ENCODE measurements at regions not wholly inside any gene's neighbourhood (a gene's known extent, or its start where the extent isn't known, plus 50 kb on each side); places are given as distances from the start of the nearest gene placed in this dataset.

GRCh38 chr10:8543361-8544056, 489.0 kb downstream of the GATA3 start:
- no peak overlapping the region for H3K27ac ChIP-seq (ENCODE audit: low read depth in 1 of 3, low read length in 2 of 3)
- FAIRE-seq (no peak), DNase-seq (no peak)
- H3K36me3 ChIP-seq (ENCODE audit: control insufficient read depth in 3 of 3, insufficient read depth in 2 of 3, low read depth in 1 of 3, low read length in 3 of 3), result no peaks in the 10 kb centered on the region
- no peaks in the 10 kb centered on the region for H3K4me1 ChIP-seq (ENCODE audit: control insufficient read depth in 3 of 3, insufficient read depth in 2 of 3, low read depth in 1 of 3, low read length in 2 of 3)
- H3K27me3 ChIP-seq (ENCODE audit: control insufficient read depth in 3 of 3, insufficient read depth in 3 of 3, low read length in 3 of 3), result peaks cover 0 to 2% (median 0%) of the 10 kb centered on the region in 3 donors
- H3K9me3 ChIP-seq (ENCODE audit: control insufficient read depth in 2 of 2, insufficient read depth in 1 of 2, low read depth in 1 of 2, low read length in 1 of 2), result no peaks in the 10 kb centered on the region
- 42 to 54% (median 46%) methylated on average over 3 of the region's 3 CpGs for WGBS, 3 donors
- no peak overlapping the region for H3K4me3 ChIP-seq (ENCODE audit: low read depth in 1 of 3, low read length in 3 of 3)

GRCh38 chr10:8544057-8544380, 489.5 kb downstream of the GATA3 start:
- no peak overlapping the region for H3K4me3 ChIP-seq (ENCODE audit: low read depth in 1 of 3, low read length in 3 of 3)
- H3K4me1 ChIP-seq (ENCODE audit: control insufficient read depth in 3 of 3, insufficient read depth in 2 of 3, low read depth in 1 of 3, low read length in 2 of 3), result no peaks in the 10 kb centered on the region
- no peaks in the 10 kb centered on the region for H3K36me3 ChIP-seq (ENCODE audit: control insufficient read depth in 3 of 3, insufficient read depth in 2 of 3, low read depth in 1 of 3, low read length in 3 of 3)
- DNase-seq (no peak), FAIRE-seq (no peak)
- WGBS, 3 donors, result 77 to 90% (median 84%) methylated on average over 2 of the region's 2 CpGs
- H3K27me3 ChIP-seq (ENCODE audit: control insufficient read depth in 3 of 3, insufficient read depth in 3 of 3, low read length in 3 of 3), result peaks cover 0 to 2% (median 0%) of the 10 kb centered on the region in 3 donors
- no peak overlapping the region for H3K27ac ChIP-seq (ENCODE audit: low read depth in 1 of 3, low read length in 2 of 3)
- H3K9me3 ChIP-seq (ENCODE audit: control insufficient read depth in 2 of 2, insufficient read depth in 1 of 2, low read depth in 1 of 2, low read length in 1 of 2), result no peaks in the 10 kb centered on the region

- H3K27ac ChIP-seq (ENCODE audit: low read depth in 1 of 3, low read length in 2 of 3), result no peak overlapping the region
- peaks cover 0 to 2% (median 0%) of the 10 kb centered on the region in 3 donors for H3K27me3 ChIP-seq (ENCODE audit: control insufficient read depth in 3 of 3, insufficient read depth in 3 of 3, low read length in 3 of 3)
- H3K4me3 ChIP-seq (ENCODE audit: low read depth in 1 of 3, low read length in 3 of 3), result no peak overlapping the region
- FAIRE-seq, result no peak
- no peaks in the 10 kb centered on the region for H3K9me3 ChIP-seq (ENCODE audit: control insufficient read depth in 2 of 2, insufficient read depth in 1 of 2, low read depth in 1 of 2, low read length in 1 of 2)
- no peak for DNase-seq
- no peaks in the 10 kb centered on the region for H3K36me3 ChIP-seq (ENCODE audit: control insufficient read depth in 3 of 3, insufficient read depth in 2 of 3, low read depth in 1 of 3, low read length in 3 of 3)
- 79 to 84% (median 82%) methylated on average over 6 of the region's 6 CpGs for WGBS, 3 donors
- H3K4me1 ChIP-seq (ENCODE audit: control insufficient read depth in 3 of 3, insufficient read depth in 2 of 3, low read depth in 1 of 3, low read length in 2 of 3), result no peaks in the 10 kb centered on the region
Measured at GRCh38 chr10:8544500-8544899, 490.0 kb downstream of the GATA3 start.

GRCh38 chr10:8554574-8554973, 500.1 kb downstream of the GATA3 start:
- no peaks in the 10 kb centered on the region for H3K4me1 ChIP-seq (ENCODE audit: control insufficient read depth in 3 of 3, insufficient read depth in 2 of 3, low read depth in 1 of 3, low read length in 2 of 3)
- DNase-seq, result no peak
- no peak overlapping the region for H3K4me3 ChIP-seq (ENCODE audit: low read depth in 1 of 3, low read length in 3 of 3)
- no peaks in the 10 kb centered on the region for H3K9me3 ChIP-seq (ENCODE audit: control insufficient read depth in 2 of 2, insufficient read depth in 1 of 2, low read depth in 1 of 2, low read length in 1 of 2)
- WGBS, 3 donors, result 50 to 72% (median 65%) methylated on average over 4 of the region's 4 CpGs
- H3K27me3 ChIP-seq (ENCODE audit: control insufficient read depth in 3 of 3, insufficient read depth in 3 of 3, low read length in 3 of 3), result no peaks in the 10 kb centered on the region
- no peak for FAIRE-seq
- H3K27ac ChIP-seq (ENCODE audit: low read depth in 1 of 3, low read length in 2 of 3), result no peak overlapping the region
- no peaks in the 10 kb centered on the region for H3K36me3 ChIP-seq (ENCODE audit: control insufficient read depth in 3 of 3, insufficient read depth in 2 of 3, low read depth in 1 of 3, low read length in 3 of 3)

- Histone ChIP-seq H3K4me1 (ENCODE audit: control insufficient read depth in 3 of 3, insufficient read depth in 2 of 3, low read depth in 1 of 3, low read length in 2 of 3) (no peaks in the 10 kb centered on the region), H3K36me3 (ENCODE audit: control insufficient read depth in 3 of 3, insufficient read depth in 2 of 3, low read depth in 1 of 3, low read length in 3 of 3) (no peaks in the 10 kb centered on the region), H3K4me3 (ENCODE audit: low read depth in 1 of 3, low read length in 3 of 3) (no peak overlapping the region), H3K27me3 (ENCODE audit: control insufficient read depth in 3 of 3, insufficient read depth in 3 of 3, low read length in 3 of 3) (no peaks in the 10 kb centered on the region), H3K9me3 (ENCODE audit: control insufficient read depth in 2 of 2, insufficient read depth in 1 of 2, low read depth in 1 of 2, low read length in 1 of 2) (no peaks in the 10 kb centered on the region), H3K27ac (ENCODE audit: low read depth in 1 of 3, low read length in 2 of 3) (no peak overlapping the region)
- no peak for FAIRE-seq
- no peak for DNase-seq
Measured at GRCh38 chr10:8556321-8556720, 501.8 kb downstream of the GATA3 start.

- no peak overlapping the region for H3K4me3 ChIP-seq (ENCODE audit: low read depth in 1 of 3, low read length in 3 of 3)
- no peak for FAIRE-seq
- H3K9me3 ChIP-seq (ENCODE audit: control insufficient read depth in 2 of 2, insufficient read depth in 1 of 2, low read depth in 1 of 2, low read length in 1 of 2), result no peaks in the 10 kb centered on the region
- H3K36me3 ChIP-seq (ENCODE audit: control insufficient read depth in 3 of 3, insufficient read depth in 2 of 3, low read depth in 1 of 3, low read length in 3 of 3), result no peaks in the 10 kb centered on the region
- WGBS, 3 donors, result 82 to 90% (median 90%) methylated on average over 7 of the region's 7 CpGs
- DNase-seq, result no peak
- no peaks in the 10 kb centered on the region for H3K27me3 ChIP-seq (ENCODE audit: control insufficient read depth in 3 of 3, insufficient read depth in 3 of 3, low read length in 3 of 3)
- H3K27ac ChIP-seq (ENCODE audit: low read depth in 1 of 3, low read length in 2 of 3), result no peak overlapping the region
- H3K4me1 ChIP-seq (ENCODE audit: control insufficient read depth in 3 of 3, insufficient read depth in 2 of 3, low read depth in 1 of 3, low read length in 2 of 3), result no peaks in the 10 kb centered on the region
Measured at GRCh38 chr10:8563478-8563877, 509.0 kb downstream of the GATA3 start.

GRCh38 chr10:8566737-8567136, 512.2 kb downstream of the GATA3 start:
- Histone ChIP-seq H3K27ac (ENCODE audit: low read depth in 1 of 3, low read length in 2 of 3) (no peak overlapping the region), H3K36me3 (ENCODE audit: control insufficient read depth in 3 of 3, insufficient read depth in 2 of 3, low read depth in 1 of 3, low read length in 3 of 3) (no peaks in the 10 kb centered on the region), H3K4me3 (ENCODE audit: low read depth in 1 of 3, low read length in 3 of 3) (no peak overlapping the region), H3K4me1 (ENCODE audit: control insufficient read depth in 3 of 3, insufficient read depth in 2 of 3, low read depth in 1 of 3, low read length in 2 of 3) (no peaks in the 10 kb centered on the region), H3K9me3 (ENCODE audit: control insufficient read depth in 2 of 2, insufficient read depth in 1 of 2, low read depth in 1 of 2, low read length in 1 of 2) (no peaks in the 10 kb centered on the region), H3K27me3 (ENCODE audit: control insufficient read depth in 3 of 3, insufficient read depth in 3 of 3, low read length in 3 of 3) (no peaks in the 10 kb centered on the region)
- no peak for DNase-seq
- no peak for FAIRE-seq
- 69 to 78% (median 73%) methylated on average over 3 of the region's 3 CpGs for WGBS, 3 donors

GRCh38 chr10:8568401-8568800, 513.9 kb downstream of the GATA3 start:
- no peak overlapping the region for H3K27ac ChIP-seq (ENCODE audit: low read depth in 1 of 3, low read length in 2 of 3)

GRCh38 chr10:8575620-8576019, 521.1 kb downstream of the GATA3 start:
- Histone ChIP-seq H3K4me1 (ENCODE audit: control insufficient read depth in 3 of 3, insufficient read depth in 2 of 3, low read depth in 1 of 3, low read length in 2 of 3) (no peaks in the 10 kb centered on the region), H3K27ac (ENCODE audit: low read depth in 1 of 3, low read length in 2 of 3) (no peak overlapping the region), H3K9me3 (ENCODE audit: control insufficient read depth in 2 of 2, insufficient read depth in 1 of 2, low read depth in 1 of 2, low read length in 1 of 2) (no peaks in the 10 kb centered on the region), H3K27me3 (ENCODE audit: control insufficient read depth in 3 of 3, insufficient read depth in 3 of 3, low read length in 3 of 3) (peaks cover 0 to 1% (median 0%) of the 10 kb centered on the region in 3 donors), H3K36me3 (ENCODE audit: control insufficient read depth in 3 of 3, insufficient read depth in 2 of 3, low read depth in 1 of 3, low read length in 3 of 3) (no peaks in the 10 kb centered on the region), H3K4me3 (ENCODE audit: low read depth in 1 of 3, low read length in 3 of 3) (no peak overlapping the region)
- DNase-seq, result no peak
- FAIRE-seq, result no peak

More at GRCh38 chr10:8568401-8568800, 513.9 kb downstream of the GATA3 start:
- H3K27me3 ChIP-seq (ENCODE audit: control insufficient read depth in 3 of 3, insufficient read depth in 3 of 3, low read length in 3 of 3), result no peaks in the 10 kb centered on the region
- WGBS, 3 donors, result 18 to 56% (median 48%) methylated on average over 4 of the region's 4 CpGs
- H3K4me1 ChIP-seq (ENCODE audit: control insufficient read depth in 3 of 3, insufficient read depth in 2 of 3, low read depth in 1 of 3, low read length in 2 of 3), result no peaks in the 10 kb centered on the region
- no peaks in the 10 kb centered on the region for H3K9me3 ChIP-seq (ENCODE audit: control insufficient read depth in 2 of 2, insufficient read depth in 1 of 2, low read depth in 1 of 2, low read length in 1 of 2)
- H3K36me3 ChIP-seq (ENCODE audit: control insufficient read depth in 3 of 3, insufficient read depth in 2 of 3, low read depth in 1 of 3, low read length in 3 of 3), result no peaks in the 10 kb centered on the region
- no peak overlapping the region for H3K4me3 ChIP-seq (ENCODE audit: low read depth in 1 of 3, low read length in 3 of 3)
- no peak for FAIRE-seq
- no peak for DNase-seq

Data from small intestine (tissue), 7 donors.